Stimulated activated CD8-positive, alpha-beta memory T cell treated with anti-CD3 and anti-CD28 coated beads, Interleukin-15, amount 100 ng/mL, for 1 hour (primary cell): ENCODE measurements at regions not wholly inside any gene's neighbourhood (a gene's known extent, or its start where the extent isn't known, plus 50 kb on each side); places are given as distances from the start of the nearest gene placed in this dataset.

Experiments
- DNase-seq: peaks from one replicate; pipeline ENCODE4 v3.0.0-alpha.2; 2020; ENCODE audit warnings: low read depth

- DNase-seq = no peak
Measured at GRCh38 chr14:98940693-98941437, 331.1 kb downstream of the BCL11B start.

DNA sequence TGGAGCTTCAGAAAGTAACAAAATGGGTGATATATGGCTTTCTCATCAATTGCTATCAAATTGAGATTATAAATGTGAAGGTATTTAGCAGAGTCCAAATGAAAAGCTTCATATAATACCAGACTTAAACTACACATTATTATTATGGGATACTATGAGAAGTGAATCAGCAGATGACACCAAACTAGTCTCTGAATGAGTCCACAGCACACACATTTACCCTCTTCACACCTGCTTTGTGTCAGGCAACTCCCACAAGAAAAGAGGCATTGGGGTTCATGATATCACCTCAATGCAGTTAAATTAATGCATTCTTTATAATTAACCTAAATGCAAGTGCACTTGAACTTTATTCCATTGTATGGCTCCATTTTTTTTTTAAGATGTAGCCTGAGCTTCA is 330.5 kb downstream of the BCL11B start:
- no peak for DNase-seq

DNA sequence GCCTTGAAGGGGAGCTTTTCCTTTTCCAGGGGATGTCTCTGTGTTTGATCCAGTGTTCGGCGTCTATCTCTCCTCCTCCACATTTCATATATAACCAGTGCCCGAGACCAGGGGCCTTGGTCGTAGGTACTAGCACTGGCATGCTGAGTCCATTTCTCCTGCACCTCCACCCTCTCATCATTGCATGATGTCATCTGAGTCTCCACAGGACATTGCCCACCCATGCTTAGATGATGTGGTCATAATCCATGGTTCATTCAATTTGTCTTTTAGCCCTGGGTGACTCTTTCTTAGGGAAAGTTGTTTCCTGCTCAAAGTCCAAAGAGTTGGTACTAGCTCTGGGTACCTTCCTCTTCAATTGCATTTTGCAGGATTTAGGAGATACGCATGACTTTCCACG is 328.1 kb downstream of the BCL11B start:
- no peak for DNase-seq

DNA sequence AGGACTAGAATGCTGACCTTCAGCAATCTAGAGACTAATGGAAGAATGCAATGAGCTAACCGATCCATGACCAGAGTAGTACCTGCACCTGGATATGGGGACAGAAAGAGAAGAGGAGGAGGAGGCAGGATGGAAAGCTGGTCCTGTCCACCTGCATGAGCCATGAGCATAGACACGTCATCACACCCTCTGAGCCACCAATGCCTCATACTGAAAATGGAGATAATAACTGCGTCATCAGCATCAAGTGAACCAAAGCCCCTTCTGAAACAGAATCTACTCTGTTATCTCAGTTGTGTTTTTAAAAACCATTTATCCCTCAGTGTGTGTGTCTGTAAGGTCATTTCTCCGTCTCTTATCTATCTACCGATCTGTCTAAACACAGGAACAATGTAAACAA is 327.0 kb downstream of the BCL11B start:
- no peak for DNase-seq

GRCh38 chr14:98945611-98946570 is 326.1 kb downstream of the BCL11B start:
- no peak for DNase-seq

DNA sequence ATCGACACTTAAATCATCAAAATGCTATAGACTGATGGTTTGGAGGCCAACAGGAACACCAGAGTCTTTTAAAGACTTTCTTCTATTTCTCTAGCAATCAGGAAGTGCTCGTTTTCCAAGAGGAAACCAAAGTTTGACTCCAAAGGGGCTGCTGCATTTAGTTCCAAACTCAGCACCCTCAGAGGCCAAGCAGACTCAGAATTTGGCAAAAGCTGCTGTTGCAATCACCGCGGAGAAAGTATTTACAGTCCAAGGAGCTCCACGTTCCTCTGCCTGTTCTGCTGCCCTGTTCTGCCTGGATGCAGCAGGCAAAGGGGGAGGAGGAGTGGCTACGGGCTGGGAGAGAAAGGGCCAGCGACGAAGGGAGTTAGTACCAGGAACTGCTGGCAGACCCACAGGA is 325.1 kb downstream of the BCL11B start:
- DNase-seq = no peak

- DNase-seq = no peak
Measured at GRCh38 chr14:98947911-98948595, 323.9 kb downstream of the BCL11B start.

DNA sequence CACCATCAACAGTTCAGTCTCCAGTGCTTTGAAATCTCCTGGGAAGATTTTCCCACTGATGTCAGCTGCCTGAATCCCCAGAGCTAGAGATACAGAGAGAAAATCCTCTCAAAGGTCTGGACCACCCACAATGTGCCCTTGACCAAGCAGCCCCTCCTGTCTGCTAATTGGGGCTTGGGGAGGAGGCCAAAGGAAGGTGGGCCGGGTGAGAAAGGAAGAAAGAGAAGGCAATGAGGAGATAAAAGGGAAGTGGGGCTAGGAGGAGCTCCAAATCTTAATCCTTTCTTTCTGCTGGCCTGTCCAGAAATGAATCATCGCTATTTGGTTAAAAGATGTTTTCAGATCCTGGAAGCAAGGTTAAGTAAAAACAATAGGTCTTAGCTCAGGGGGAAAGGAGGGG is 322.9 kb downstream of the BCL11B start:
- DNase-seq = no peak

- DNase-seq = no peak
Measured at GRCh38 chr14:98949481-98950135, 322.4 kb downstream of the BCL11B start.

GRCh38 chr14:98950353-98950895 is 321.6 kb downstream of the BCL11B start:
- no peak for DNase-seq

DNA sequence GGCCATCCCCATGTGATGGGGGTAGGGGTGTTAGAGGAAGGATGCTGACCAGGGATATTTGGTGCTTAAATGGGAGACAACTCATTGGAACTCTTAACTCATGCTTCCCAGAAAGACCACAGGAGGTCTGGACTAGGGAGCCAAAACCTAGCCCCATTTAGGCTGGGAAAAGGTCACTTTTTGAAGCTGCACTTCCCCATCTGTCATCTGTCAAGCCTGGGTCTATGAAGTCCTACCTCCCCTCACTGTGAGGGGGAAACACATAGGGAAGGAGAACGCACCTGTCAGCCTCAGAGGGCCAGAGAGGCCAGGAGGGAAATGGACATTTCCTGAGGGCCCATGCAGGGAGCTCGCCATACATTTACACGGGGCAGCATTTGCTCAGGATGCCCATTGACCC is 321.0 kb downstream of the BCL11B start:
- DNase-seq = no peak

DNA sequence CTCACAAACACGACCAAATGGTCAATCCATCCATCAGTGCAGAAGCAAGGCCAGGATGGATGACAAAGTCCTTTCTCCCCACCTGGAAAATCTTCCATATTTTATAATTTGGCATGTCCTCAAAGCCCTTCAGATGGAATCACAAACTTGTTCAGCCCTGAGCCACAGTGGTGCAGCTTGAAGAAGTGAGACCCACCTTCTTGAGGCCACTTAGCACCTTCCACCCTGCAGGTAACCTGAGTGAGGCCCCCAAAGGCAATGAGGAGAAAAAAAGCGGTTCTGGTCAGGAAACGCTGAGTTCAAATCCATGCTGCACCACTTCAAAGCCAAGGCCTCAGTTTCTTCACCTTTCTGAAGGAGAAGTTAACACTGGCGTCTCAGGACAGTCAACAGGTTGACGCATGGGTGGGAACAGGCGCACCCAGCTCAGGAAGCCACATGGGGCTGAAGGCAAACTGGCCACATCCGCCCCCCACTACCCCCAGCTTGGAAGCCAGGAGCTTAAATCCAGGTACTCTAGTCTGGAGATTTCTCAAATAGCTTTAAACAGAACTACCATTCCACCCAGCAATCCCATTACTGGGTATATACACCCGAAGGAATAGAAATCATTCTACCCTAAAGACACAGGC is 320.4 kb downstream of the BCL11B start:
- no peak for DNase-seq

DNA sequence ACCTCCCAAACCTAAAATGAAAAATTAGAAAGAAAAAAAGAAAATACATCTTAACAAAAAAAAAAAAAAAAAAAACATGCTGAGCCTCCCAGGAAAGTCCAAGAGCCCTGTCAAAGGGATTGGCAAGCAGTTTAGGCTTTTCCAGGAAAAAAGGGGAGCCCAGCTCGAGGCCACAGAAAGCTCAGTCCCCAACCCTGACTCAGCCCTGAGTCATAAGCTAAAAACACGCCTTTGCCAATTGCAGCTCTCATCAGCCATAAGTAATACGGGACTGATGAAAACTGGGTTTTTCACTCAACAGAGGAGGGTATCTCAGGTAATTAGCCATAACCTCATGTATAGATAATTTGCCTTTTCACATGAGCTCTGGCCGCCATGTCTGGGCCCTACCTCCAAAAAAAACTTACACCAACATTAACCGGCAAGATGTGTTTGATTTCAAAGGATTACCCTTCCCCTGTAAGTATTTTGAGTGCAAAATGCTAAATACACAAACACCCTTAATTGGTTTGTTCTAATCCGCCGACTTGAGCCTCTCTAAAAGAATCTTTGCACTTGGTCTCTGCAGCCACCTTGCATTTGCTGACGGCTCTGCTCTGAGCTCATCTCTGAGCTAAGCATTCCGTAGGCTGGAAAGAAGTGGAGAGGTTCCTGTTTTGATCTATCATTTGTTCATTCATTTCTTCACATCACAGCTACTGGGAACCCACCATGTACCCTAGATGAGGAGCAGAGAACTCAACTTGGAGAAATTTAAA is 319.2 kb downstream of the BCL11B start:
- DNase-seq = no peak

GRCh38 chr14:98953551-98954348 is 318.2 kb downstream of the BCL11B start:
- no peak for DNase-seq

DNA sequence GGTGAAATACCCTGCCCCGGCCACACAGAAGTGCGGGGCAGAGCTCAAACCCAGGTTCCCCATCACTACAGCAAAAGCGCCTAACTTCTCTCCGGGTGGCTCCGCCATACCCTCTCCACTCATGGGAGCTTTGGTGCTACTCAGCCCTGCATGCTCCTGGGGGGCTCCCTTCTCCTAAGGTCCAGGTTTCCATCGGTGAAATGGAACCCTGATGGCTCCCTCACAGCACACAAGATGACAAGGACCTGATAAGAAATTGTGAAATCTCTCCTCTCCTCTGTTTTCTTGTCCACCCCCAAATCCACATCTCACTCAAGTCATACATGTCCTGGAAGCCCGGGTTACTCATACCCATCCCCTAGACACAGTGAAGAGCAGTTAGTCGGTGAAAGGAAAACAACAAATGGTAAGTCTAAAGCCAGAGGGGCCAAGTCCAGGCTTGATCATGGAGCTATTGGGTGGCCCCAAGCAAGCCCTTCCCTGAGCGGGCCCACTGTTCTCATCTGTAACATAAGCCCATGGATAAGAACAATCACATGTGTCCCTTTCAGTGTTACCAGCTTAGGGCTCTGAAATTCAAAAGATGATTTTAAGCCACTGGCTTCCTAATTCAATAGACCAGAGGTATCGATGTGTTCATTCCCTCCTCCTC is 317.5 kb downstream of the BCL11B start:
- no peak for DNase-seq

DNA sequence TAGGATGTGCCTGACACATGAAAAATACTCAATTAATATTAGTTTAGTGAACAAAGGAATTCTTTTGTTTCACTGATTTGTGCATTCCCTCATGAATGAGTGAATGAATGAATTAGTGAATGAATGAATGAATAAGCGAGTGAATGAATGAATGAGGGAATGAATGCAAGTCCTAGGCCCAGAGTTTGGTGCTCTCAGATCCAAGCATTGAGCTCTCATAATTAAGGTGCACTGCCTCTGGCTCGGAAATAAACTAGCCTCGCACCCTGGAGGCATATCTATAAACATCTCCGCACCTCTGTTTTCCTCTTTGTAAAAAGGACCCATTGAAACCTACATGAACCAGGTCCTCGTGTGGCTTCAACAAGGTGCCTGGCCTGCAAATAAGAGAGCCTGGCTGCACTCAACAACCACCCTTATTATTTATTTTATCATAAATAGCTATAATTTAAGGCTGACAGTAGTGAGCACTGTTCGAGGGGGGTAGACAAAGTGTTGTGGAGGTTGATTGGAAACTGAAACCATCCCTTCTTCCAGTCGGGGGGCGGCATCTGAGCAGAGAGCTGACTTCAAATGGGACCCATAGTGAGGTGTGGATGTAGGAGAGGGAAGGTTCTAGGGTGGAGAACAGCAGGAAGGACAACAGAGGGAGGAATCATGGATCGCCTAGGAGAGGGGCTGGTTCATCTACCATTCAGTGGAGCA is 316.8 kb downstream of the BCL11B start:
- DNase-seq = no peak

GRCh38 chr14:98955741-98956070 is 316.3 kb downstream of the BCL11B start:
- no peak for DNase-seq

DNA sequence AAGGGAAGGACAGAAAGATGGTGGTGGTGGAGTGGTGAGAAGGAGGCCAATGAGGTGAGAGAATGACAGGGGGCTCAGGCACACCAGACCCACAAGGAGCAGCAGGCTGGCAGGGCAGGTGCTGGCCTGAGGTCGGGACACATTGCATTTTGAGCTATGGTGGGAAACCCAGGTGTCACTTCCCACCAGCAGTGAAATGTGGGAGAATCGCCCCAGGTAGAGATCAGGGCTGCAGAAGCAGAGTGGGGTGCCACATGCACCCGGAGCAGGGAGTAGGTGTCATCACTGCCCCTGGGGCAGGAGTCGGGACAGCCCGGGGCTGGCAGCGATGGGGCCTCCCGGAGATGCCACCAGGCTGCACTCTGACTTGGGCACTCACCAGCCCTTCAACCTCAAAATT is 315.8 kb downstream of the BCL11B start:
- no peak for DNase-seq

DNA sequence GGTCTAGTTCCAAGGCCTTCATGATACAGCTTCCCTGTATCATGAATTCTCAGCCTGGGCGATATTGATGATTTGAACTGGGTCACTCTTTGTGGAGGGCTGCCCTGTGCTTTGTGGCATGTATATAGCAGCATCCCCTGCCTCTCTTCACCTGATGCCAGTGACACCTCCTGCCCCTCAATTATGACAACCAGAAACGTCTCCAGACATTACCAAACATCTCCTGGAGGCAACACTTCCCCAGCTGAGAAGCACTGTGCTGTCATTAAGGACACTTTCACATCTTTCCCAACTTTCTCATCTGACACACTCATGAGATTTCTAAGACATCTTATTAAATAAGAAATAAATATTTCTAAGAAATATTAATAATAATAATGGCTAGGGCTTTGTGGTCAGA is 315.3 kb downstream of the BCL11B start:
- no peak for DNase-seq
